Tibial nerve (tissue), 4 donors: ENCODE measurements at regions not wholly inside any gene's neighbourhood (a gene's known extent, or its start where the extent isn't known, plus 50 kb on each side); places are given as distances from the start of the nearest gene placed in this dataset.

Experiments used
- DNase-seq, 2 donors: peaks; one replicate each; pipeline ENCODE4 v3.0.0-alpha.2; 2019; ENCODE audit warnings: low spot score in 2 of 2
- H3K27ac ChIP-seq, 4 donors: fragments of 200-600 bp; sonication (generic) in 3 of 4; one replicate each; pipeline ENCODE4 v1.5.1; 2017 to 2019; ENCODE audit warnings: mild to moderate bottlenecking in 1 of 4
- H3K27me3 ChIP-seq, 2 donors: fragments of 200-600 bp; sonication (generic) in 1 of 2; one replicate each; pipeline versions ENCODE4 v1.5.1 to v1.6.0; 2017 to 2019
- H3K36me3 ChIP-seq, 3 donors: fragments of 200-600 bp; sonication (generic); one replicate each; pipeline ENCODE4 v1.5.1; 2018 to 2019
- H3K4me1 ChIP-seq, 4 donors: fragments of 200-600 bp; sonication (generic) in 3 of 4; one replicate each; pipeline ENCODE4 v1.5.1; 2017 to 2019
- H3K4me3 ChIP-seq, 4 donors: fragments of 200-600 bp; sonication (generic) in 3 of 4; one replicate each; pipeline ENCODE4 v1.5.1; 2017 to 2019; ENCODE audit warnings: mild to moderate bottlenecking in 1 of 4, moderate library complexity in 1 of 4
- H3K9me3 ChIP-seq, 4 donors: fragments of 200-600 bp; sonication (generic) in 3 of 4; one replicate each; pipeline ENCODE4 v1.5.1; 2017 to 2019
- CTCF ChIP-seq, 5 experiments: fragments of 200-600 bp in 3 of 5; fragments of 450-650 bp in 2 of 5; sonication (generic) in 3 of 5; IDR thresholded peaks; one replicate each; pipeline ENCODE4 v1.5.1; 2016 to 2019; ENCODE audit warnings: antibody characterized with exemption in 5 of 5, mild to moderate bottlenecking in 3 of 5, moderate library complexity in 2 of 5
- EP300 ChIP-seq, 2 donors: sonication (generic); formaldehyde crosslinking; IDR thresholded peaks; one replicate each; pipeline ENCODE4 v1.6.1; 2017; ENCODE audit warnings: antibody characterized with exemption in 2 of 2, mild to moderate bottlenecking in 1 of 2
- POLR2A ChIP-seq, 2 donors: fragments of 450-650 bp; IDR thresholded peaks; one replicate each; pipeline ENCODE4 v1.6.1; 2017; ENCODE audit warnings: antibody characterized with exemption in 2 of 2, mild to moderate bottlenecking in 2 of 2, moderate library complexity in 2 of 2
- WGBS, 2 donors: methylation state at CpG; one replicate each; pipeline ENCODE4 v1.1.5; 2018; 5-methylcytosine and 5-hydroxymethylcytosine counted together

GRCh38 chr10:8386781-8387180 is 332.3 kb downstream of the GATA3 start:
- WGBS, 2 donors, result 93 to 94% methylated on average over 8 of the region's 8 CpGs
- Histone ChIP-seq H3K27ac (no peak overlapping the region), H3K36me3 (no peaks in the 10 kb centered on the region), H3K27me3 (no peaks in the 10 kb centered on the region), H3K4me3 (no peak overlapping the region), H3K4me1 (no peaks in the 10 kb centered on the region), H3K9me3 (no peaks in the 10 kb centered on the region)
- TF ChIP-seq EP300 (IDR thresholded peaks at IDR 0.05) (no peak), POLR2A (IDR thresholded peaks at IDR 0.05) (no peak), CTCF (IDR thresholded peaks at IDR 0.05) (no peak)
- no peak for DNase-seq

- no peaks in the 10 kb centered on the region for H3K4me1 ChIP-seq
- H3K27me3 ChIP-seq, result no peaks in the 10 kb centered on the region
- H3K27ac ChIP-seq, result no peak overlapping the region
- WGBS, 2 donors, result 27 to 37% methylated on average over 2 of the region's 2 CpGs
- H3K4me3 ChIP-seq, result no peak overlapping the region
- H3K9me3 ChIP-seq, result no peaks in the 10 kb centered on the region
- DNase-seq, result no peak
- no peaks in the 10 kb centered on the region for H3K36me3 ChIP-seq
- TF ChIP-seq CTCF (IDR thresholded peaks at IDR 0.05) (no peak), EP300 (IDR thresholded peaks at IDR 0.05) (no peak), POLR2A (IDR thresholded peaks at IDR 0.05) (no peak)
These were observed 335.1 kb downstream of the GATA3 start for GRCh38 chr10:8389630-8390029.

GRCh38 chr10:8392216-8392615 is 337.7 kb downstream of the GATA3 start:
- no peak overlapping the region for H3K4me3 ChIP-seq
- H3K36me3 ChIP-seq, result no peaks in the 10 kb centered on the region
- H3K9me3 ChIP-seq, result no peaks in the 10 kb centered on the region
- H3K4me1 ChIP-seq, result no peaks in the 10 kb centered on the region
- 42 to 44% methylated on average over 2 of the region's 2 CpGs for WGBS, 2 donors
- H3K27me3 ChIP-seq, result no peaks in the 10 kb centered on the region
- TF ChIP-seq CTCF (IDR thresholded peaks at IDR 0.05) (no peak), POLR2A (IDR thresholded peaks at IDR 0.05) (no peak), EP300 (IDR thresholded peaks at IDR 0.05) (no peak)
- no peak for DNase-seq
- H3K27ac ChIP-seq, result no peak overlapping the region

- TF ChIP-seq EP300 (IDR thresholded peaks at IDR 0.05) (no peak), CTCF (IDR thresholded peaks at IDR 0.05) (no peak), POLR2A (IDR thresholded peaks at IDR 0.05) (no peak)
- Histone ChIP-seq H3K9me3 (no peaks in the 10 kb centered on the region), H3K27me3 (no peaks in the 10 kb centered on the region), H3K4me3 (no peak overlapping the region), H3K27ac (no peak overlapping the region), H3K36me3 (no peaks in the 10 kb centered on the region), H3K4me1 (no peaks in the 10 kb centered on the region)
- 66 to 74% methylated on average over 2 of the region's 2 CpGs for WGBS, 2 donors
- DNase-seq, result no peak
These were observed 339.0 kb downstream of the GATA3 start for GRCh38 chr10:8393531-8393930.

GRCh38 chr10:8396675-8397074 is 342.2 kb downstream of the GATA3 start:
- no peaks in the 10 kb centered on the region for H3K27me3 ChIP-seq
- DNase-seq, result no peak
- H3K27ac ChIP-seq, result no peak overlapping the region
- TF ChIP-seq CTCF (IDR thresholded peaks at IDR 0.05) (no peak), POLR2A (IDR thresholded peaks at IDR 0.05) (no peak), EP300 (IDR thresholded peaks at IDR 0.05) (no peak)
- H3K4me1 ChIP-seq, result no peaks in the 10 kb centered on the region
- no peaks in the 10 kb centered on the region for H3K36me3 ChIP-seq
- WGBS, 2 donors, result 50 to 58% methylated on average over 1 of the region's 1 CpG
- no peak overlapping the region for H3K4me3 ChIP-seq
- H3K9me3 ChIP-seq, result no peaks in the 10 kb centered on the region
